ENCODE measurements at regions not wholly inside any gene's neighbourhood (a gene's known extent, or its start where the extent isn't known, plus 50 kb on each side); places are given as distances from the start of the nearest gene placed in this dataset.

DNA sequence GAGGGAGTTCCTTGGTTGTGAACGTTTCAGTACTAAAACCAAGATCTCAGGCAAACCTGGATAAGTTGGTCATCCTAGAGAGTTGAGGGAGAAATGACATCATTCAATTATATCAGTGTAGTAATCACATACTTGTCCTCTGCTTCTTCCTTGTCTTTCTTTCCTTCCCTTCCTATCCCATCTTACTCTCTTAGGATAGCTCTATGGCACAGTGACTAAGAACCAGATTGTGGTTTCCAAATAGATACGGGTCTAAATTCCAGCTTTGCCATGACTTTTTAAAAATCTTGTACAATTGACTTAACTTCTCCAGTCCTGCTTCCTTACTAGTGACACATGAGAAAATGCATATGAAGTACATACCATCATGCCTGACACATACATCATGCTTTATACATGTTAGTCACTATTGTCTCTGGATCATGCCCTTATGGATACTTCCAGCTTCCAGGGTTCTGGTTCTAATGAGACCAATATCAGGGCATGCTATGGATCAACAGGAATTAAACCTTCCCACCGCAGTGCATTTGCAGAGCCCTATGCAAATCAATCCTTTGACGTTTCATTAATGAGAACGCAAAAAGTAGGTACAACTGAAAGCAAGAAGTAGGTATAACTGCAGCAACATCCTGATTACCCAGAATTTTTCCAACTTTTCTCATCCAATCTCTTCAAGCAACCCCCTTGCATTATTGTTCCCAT, 168.0 kb upstream of the KLF7 start:
- Histone ChIP-seq H3K9me2 (ENCODE audit: insufficient read depth) (no peaks in the 10 kb centered on the region), H3K9me3 (ENCODE audit: control insufficient read depth in 1 of 2, insufficient read depth in 1 of 2, low read depth in 1 of 2, low read length in 2 of 2) (no peaks in the 10 kb centered on the region), H3K4me1 (ENCODE audit: control insufficient read depth in 1 of 2, insufficient read depth in 2 of 2, low read length in 2 of 2) (peaks cover 26 to 55% of the 10 kb centered on the region in 2 experiments), H3K9ac (ENCODE audit: low read length) (peak overlapping the region; percentile 54), H3K27me3 (ENCODE audit: insufficient read depth, low read length) (no peaks in the 10 kb centered on the region), H3K79me2 (ENCODE audit: insufficient read depth, low read length) (no peaks in the 10 kb centered on the region), H3K4me2 (ENCODE audit: low read length) (peak overlapping the region; percentile 71), H3K4me3 (replicated peaks in 1 of 2; ENCODE audit: low read depth in 1 of 2, low read length in 2 of 2) (no peak overlapping the region), H4K20me1 (ENCODE audit: insufficient read depth) (no peaks in the 10 kb centered on the region), H3K27ac (ENCODE audit: low read depth, low read length) (no peak overlapping the region), H3K36me3 (ENCODE audit: control insufficient read depth in 1 of 2, insufficient read depth in 2 of 2, low read length in 2 of 2) (no peaks in the 10 kb centered on the region), H2AFZ (ENCODE audit: low read depth, low read length, poor library complexity, severe bottlenecking) (peak overlapping the region; percentile 87)
- intact Hi-C loops (cut with micrococcal nuclease): loop anchor here (1.0 to 5.0 kb wide), 2 partner anchors 64 to 167 kb away; no protein-coding TSS in a partner anchor
- RAD21 ChIA-PET (ENCODE audit: low non-redundant PET in 1 of 2, low total read pairs in 2 of 2, uncharacterized antibody in 2 of 2, unreplicated experiment in 2 of 2): no interaction called here
- POLR2A ChIA-PET: no interaction called here
- no TSS peak for BruUV-seq (replicated peaks)
- no peak for TF ChIP-seq CEBPB (IDR thresholded peaks at IDR 0.05; ENCODE audit: low read depth)
- no peak for TF ChIP-seq ELF1 (IDR thresholded peaks at IDR 0.05; ENCODE audit: borderline replicate concordance, low read depth)
- no peak for TF ChIP-seq EZH2phosphoT487 (IDR thresholded peaks at IDR 0.05; ENCODE audit: borderline replicate concordance)
- TF ChIP-seq POLR2AphosphoS5 (IDR thresholded peaks at IDR 0.05; ENCODE audit: low read depth, low read length): no peak
- TF ChIP-seq CBX3 (IDR thresholded peaks at IDR 0.05; ENCODE audit: low read depth): no peak
- TF ChIP-seq YY1 (IDR thresholded peaks at IDR 0.05; ENCODE audit: extremely low read depth, insufficient replicate concordance, low read depth, low read length): no peak
- TF ChIP-seq EGR1 (IDR thresholded peaks at IDR 0.05; ENCODE audit: low read depth): no peak
- TF ChIP-seq MAX (IDR thresholded peaks at IDR 0.05): no peak
- TF ChIP-seq ZBTB33 (IDR thresholded peaks at IDR 0.05; ENCODE audit: extremely low read depth, insufficient replicate concordance, low read length): no peak
- no peak for TF ChIP-seq POLR2A (IDR thresholded peaks at IDR 0.05; ENCODE audit: borderline replicate concordance, extremely low read depth, insufficient read depth, insufficient read length)
- no peak for TF ChIP-seq SRF (IDR thresholded peaks at IDR 0.05; ENCODE audit: low read depth)
- no peak for TF ChIP-seq ZNF274 (IDR thresholded peaks at IDR 0.05; ENCODE audit: low read depth, low read length)
- TF ChIP-seq SIN3A (IDR thresholded peaks at IDR 0.05; ENCODE audit: low read depth): no peak
- TF ChIP-seq, protein P1, sequence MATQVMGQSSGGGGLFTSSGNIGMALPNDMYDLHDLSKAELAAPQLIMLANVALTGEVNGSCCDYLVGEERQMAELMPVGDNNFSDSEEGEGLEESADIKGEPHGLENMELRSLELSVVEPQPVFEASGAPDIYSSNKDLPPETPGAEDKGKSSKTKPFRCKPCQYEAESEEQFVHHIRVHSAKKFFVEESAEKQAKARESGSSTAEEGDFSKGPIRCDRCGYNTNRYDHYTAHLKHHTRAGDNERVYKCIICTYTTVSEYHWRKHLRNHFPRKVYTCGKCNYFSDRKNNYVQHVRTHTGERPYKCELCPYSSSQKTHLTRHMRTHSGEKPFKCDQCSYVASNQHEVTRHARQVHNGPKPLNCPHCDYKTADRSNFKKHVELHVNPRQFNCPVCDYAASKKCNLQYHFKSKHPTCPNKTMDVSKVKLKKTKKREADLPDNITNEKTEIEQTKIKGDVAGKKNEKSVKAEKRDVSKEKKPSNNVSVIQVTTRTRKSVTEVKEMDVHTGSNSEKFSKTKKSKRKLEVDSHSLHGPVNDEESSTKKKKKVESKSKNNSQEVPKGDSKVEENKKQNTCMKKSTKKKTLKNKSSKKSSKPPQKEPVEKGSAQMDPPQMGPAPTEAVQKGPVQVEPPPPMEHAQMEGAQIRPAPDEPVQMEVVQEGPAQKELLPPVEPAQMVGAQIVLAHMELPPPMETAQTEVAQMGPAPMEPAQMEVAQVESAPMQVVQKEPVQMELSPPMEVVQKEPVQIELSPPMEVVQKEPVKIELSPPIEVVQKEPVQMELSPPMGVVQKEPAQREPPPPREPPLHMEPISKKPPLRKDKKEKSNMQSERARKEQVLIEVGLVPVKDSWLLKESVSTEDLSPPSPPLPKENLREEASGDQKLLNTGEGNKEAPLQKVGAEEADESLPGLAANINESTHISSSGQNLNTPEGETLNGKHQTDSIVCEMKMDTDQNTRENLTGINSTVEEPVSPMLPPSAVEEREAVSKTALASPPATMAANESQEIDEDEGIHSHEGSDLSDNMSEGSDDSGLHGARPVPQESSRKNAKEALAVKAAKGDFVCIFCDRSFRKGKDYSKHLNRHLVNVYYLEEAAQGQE (IDR thresholded peaks at IDR 0.05; ENCODE audit: low read depth): no peak
- no peak for TF ChIP-seq RAD21 (IDR thresholded peaks at IDR 0.05; ENCODE audit: low read depth)
- no peak for ATAC-seq
- CTCF ChIA-PET: interaction anchor here (1.6 kb wide), 1 partner anchor 13 kb away, joined by 5 read pairs; no protein-coding TSS in a partner anchor
- DNase-seq (ENCODE audit: low read depth, low spot score): no peak
